HuH-7 (cell line): ENCODE measurements at regions not wholly inside any gene's neighbourhood (a gene's known extent, or its start where the extent isn't known, plus 50 kb on each side); places are given as distances from the start of the nearest gene placed in this dataset.

Source experiments
- DNase-seq: peaks from one replicate; pipeline ENCODE4 v3.0.0; 2011; ENCODE audit warnings: low spot score

DNA sequence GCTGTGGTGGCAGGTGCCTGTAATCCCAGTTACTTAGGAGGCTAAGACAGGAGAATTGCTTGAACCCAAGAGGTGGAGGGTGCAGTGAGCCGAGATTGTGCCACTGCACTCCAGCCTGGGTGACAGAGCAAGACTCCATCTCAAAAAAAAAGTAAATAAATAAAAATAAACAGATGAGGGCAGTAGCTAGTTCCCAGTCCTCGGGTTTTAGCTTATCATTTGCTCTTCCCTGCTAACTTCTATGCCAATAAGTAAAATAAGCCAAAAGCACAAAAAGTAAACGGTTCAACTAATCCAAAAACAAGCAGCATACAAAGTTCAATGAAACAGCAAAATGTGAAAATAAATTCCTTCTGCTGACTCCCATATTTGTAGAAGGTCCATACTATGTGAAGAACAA is 133.0 kb upstream of the TMCC3 start:
- no peak for DNase-seq

DNA sequence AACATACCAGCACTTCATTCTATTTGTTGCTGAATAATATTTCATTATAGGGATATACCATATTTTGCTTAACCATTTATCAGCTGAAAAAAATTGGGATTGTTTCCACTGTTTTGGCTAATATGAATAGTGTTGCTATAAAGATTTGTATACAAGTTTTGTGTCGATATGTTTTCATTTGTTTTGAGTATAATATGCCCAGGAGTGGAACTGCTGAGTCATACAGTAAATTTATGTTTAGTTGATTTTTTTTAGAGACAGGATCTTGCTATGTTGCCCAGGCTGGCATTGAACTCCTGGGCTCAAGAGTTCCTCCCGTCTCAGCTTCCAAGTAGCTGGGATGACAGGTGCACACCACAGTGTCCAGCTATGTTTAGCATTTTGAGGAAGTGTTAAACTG is 131.5 kb upstream of the TMCC3 start:
- DNase-seq = no peak

DNA sequence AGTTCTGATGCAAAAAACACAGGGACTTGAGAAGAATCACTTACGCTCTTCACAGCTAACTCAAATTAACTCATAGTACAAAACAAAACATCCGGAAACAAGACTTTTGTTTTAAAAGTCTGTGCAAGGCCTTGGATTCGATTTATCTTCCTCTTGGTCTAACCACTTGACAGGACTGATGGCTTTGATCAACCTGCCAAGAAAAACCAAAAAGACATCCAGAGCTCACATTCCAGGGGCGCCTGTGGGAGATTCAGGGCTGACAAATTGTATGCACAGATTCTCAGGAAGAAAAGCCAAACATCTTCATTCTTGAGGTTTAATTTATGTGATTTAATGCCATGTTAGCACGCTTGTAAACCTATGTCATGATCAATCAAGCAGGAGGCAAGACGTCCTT is 129.1 kb upstream of the TMCC3 start:
- DNase-seq = no peak

DNA sequence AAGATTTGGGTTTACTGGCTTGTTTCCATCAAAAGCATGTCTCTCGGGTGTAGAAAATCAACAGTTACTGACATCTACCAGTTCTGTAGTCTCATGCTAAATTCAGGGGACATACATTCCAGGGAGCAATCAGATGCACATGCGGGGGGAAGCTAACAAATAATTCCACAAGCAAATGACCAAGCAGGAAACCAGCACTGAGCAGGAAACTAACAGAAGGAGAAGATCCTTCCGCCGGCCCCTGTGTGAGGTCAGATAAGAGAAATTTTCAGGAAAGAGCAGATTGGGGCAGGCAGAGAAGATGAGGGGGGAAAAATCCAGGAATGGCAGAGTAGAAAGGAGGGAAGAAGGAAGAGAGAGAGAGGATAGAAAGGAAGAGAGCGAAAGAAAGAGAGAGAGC is 127.6 kb upstream of the TMCC3 start:
- DNase-seq = no peak

DNA sequence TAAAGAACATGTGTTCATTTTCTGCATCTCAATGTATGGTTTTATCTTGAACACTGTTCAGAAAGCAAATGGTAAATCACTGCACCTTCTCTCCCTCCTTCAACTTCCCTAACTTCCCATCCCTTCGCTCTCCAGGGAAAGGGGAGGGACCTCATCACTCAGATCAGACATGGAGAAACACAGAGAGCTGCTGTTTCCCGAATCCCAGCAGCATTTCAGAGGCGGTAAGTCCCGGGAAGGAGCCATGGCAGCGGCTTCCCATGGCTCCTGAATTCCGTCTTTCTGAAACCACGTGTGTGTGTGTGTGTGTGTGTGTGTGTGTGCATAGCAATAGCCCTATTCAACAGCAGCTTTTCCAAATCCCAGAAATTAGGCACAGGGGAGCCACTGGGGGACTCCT is 125.4 kb upstream of the TMCC3 start:
- DNase-seq = no peak

DNA sequence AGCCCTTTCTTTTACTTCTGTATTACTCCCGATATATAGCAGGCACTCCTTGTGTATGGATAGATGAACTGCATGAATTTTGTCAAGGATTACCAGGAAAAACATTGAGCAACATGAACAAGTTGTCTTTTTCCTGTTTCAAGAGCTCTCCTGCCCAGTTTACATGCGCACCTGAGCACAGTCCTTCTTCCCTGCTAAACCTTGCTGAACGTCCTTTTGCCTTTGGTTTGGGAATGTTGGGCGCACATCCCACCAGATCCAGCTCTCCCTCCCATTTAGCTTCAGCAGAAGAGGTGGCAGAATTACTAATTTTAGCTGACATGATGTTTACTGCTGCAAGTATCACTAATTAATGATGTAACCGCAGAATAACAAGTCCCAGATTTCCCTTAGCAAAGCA is 121.4 kb upstream of the TMCC3 start:
- no peak for DNase-seq

DNA sequence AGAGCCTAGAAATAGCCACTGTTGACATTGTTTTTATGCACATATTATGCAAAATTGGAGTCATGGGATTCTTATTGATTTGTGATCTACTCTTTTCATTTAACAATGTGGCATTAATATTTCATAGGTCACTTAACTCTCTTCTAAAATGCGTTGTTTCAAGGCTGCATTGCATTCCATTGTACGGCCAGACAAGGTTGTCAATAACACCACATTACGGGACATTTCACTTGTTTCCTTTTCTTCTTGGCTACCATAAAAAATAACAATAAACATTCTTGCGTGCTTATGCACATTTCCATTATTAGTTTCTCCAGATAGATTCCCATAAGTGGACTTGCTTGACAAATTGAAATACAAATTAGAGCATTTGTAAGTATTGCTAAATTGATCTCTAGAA is 120.8 kb upstream of the TMCC3 start:
- DNase-seq = no peak

DNA sequence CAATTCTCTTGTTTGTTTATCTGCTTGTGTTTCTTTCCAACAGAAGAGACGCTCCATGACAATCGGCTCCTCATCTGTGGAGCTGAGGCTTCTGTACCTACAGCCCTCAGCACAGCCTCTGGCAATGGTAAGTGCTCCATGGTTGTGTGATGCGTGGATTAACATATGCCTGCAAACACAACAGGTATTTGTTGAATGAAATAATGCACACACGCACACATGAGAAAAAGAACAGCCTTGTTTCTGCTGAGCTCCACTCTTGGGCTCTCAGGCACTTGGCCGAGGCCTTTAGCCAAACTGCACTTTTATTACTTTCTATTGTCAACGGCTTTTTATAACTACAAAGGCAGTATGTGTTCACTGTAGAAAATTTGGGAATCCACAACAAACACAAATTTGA is 120.4 kb upstream of the TMCC3 start:
- no peak for DNase-seq

DNA sequence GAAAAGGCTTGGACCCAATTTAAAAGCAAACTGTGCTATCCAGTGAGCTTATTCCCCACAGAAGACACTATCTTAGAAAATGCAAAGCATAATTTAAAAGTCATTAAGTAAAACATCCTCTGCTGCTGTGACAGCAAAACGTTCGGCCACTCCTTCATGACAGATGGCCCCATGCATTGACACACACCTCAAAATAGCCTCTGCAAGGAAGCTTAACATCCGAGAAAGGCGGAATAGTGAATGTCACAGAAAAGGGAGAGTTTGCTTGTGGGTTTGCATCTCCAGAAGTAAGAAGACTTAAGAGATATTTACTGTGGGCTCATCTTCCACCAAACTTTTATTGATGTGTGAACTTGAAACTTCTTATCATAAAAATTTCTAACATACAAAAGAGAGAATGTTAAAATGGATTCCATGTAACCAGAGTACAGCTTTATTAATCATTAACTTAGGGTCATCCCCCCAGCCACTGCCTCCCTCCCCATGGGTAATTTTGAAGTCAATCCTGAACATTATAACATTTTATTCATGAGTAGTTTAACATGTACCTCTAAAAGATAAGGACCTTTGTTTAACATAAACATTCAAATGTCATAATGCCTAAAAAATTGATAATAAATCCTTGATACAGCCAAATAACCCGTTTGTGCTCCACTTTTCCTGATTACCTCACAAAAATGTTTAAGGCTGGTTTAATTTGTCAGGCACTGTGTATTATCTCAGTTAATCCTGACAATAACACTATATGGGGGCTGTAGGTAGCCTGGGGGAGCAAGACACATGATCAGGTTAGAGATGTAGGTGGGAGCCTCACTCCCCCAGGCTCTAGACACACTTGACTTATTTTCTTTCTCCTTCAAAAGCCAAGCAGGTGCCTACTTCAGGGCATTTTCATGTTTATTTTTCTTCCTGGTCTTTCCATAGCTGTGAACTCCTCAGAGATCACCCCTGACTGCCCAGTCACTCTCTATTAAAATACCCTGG is 119.7 kb upstream of the TMCC3 start:
- no peak for DNase-seq

DNA sequence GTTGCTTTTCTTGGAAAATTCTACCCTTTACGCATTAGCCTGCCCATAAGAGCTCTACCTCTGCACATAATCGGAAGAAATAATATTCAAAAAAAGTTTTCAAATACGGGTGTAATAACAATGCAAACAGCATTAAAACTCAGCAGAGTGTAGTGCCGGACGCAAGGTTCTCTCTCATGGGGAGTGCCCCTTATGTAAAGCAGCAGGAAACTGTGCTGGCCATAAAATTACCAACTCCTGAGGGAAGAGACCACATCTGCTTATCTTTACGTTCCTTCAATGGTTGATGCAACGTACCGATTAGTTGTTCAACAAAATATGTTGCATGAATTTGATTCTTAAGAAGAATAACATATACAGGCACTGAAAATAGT is 118.7 kb upstream of the TMCC3 start:
- no peak for DNase-seq

DNA sequence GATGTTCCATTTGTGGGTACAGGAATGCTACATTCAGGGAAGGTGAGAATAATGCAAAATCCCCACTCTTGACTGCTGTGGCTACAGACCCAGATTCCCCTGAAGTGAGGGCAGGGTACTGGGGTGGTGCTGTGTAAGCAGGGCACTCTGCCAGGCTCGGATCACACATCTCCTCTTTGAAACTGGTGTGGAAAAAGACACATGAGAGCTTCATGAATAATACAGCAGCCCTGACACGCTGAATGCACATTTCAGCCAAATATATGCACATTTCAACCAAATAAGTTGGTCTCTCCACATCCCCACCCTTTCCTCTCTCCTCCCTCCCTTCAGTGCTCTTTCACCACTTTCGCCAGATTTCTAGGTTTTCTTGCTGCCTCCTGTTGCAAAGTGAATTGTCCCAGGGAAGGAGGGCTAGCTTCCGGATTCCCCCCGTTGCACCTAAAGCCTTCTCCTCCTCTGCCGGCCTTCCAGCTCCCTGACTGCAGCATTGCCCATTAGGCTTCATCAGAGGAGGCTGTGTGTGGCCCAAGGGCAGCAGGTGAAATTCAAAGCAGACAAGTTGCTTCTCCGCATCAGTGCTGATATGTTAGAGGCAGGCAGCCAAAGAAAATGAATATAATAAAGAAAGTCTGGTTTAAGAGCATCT is 118.2 kb upstream of the TMCC3 start:
- DNase-seq = no peak

DNA sequence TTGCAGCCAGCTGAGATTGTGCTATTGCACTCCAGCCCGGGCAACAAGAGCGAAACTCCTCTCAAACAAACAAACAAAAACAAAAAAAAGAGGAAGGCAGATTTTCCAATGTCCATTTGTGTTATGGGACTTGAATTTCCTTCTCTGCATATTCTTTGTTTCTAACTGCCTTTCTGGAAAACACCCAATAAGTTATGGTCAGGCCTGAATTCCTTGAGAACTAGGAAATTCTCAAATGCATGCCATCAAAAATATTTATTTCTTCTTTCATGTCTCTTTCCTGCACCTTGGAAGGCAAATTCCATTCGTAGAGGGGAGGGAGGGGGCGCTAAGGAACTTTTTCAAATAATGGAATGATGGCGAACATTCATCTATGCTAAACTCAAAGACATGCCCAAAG is 117.6 kb upstream of the TMCC3 start:
- no peak for DNase-seq

DNA sequence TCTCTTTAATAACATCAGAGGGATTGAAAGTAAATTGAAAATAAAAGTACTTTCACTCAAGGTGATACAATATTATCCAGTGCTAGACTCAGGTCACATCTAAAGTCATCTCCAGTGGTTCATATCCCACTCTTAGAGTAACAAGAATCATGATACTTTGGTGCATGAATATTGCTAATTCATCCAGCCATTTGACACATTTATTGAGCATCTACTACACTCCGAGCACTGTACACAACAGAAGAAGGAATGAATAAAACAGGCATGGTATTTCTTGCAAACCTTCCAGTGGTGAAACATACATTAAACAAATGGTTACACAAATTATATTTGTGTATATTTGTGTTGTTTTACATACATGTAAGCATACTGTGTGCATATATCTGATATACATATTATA is 116.0 kb upstream of the TMCC3 start:
- DNase-seq = no peak

DNA sequence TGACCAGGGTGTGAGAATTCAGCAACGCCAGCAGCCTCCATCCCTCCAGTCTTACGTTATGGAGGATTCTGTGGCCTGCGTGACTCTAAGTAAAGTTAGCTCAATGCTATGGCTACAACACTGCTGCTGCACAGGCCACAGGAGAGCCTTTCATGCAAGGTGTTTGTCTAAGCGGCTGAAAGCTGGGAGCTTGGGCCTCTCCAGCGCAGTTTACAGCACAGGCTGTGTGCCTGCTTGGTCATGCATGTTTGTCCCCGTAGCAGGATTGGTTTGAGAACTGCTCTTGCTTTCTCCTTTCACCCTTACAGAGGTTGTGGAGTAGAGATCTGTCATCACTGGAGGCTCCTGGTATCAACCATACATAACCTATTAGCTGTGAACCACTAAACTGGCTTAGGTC is 113.1 kb upstream of the TMCC3 start:
- DNase-seq = no peak

DNA sequence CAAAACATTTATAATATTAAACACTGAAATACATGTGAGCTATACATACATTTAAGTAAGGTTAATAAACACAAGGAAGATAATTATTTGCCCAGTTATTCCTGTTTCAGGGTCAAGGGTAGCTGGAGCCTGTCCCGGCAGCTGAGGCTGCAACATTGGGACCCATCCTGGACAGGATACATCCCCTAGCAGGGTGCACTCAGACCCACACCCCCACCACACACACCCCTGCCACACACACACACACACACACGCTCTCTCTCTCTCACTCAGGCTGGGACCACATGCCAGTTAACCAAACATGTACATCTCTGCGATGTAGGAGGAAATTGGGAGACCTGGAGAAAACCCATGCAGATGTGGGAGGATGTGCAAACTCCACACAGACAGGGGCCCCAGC is 112.6 kb upstream of the TMCC3 start:
- no peak for DNase-seq

DNA sequence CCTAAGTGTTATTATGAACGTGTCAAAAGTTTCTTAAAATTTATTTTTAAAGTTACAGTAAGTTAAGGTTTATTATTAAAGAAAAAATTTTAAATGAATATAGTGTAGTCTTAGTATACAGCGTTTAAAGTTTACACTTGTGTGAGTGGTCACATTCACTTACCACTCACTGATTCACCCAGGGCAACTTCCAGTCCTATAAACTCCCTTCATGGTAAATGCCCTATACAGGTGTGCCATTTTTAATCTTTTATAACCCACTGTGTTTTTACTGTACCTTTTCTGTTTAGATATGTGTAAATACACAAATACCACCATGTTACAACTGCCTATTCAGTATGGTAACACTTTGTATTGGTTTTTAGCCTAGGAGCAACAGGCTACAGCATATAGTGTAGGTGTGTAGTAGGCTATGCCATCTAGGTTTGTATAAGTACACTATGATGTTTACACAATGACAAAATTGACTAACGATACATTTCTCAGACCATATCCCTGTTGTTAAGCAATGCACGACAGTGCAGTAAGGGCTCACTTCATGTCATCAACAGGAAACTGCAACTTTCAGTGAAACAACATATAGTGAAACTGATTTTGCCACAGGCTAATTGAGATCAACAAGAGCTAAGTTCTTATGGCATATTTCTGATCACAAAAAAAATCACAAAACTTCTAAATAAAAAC is 112.0 kb upstream of the TMCC3 start:
- DNase-seq = no peak

DNA sequence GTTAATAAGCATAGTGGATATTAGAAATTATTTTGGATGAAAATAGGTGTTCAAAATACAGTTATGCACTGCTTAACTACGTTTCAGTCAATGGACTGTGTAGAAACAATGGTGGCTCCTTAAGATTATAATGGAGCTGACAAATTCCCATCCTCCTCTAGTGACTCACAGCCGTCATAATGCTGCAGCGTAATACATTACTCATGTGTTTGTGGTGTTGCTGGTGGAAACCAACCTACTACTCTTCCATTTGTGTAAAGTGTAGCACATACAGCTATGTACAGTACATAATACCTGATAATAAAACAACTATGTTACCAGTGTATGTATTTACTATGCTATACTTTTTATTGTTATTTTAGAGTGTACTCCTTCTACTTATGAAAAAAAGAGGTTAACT is 111.2 kb upstream of the TMCC3 start:
- DNase-seq = no peak

DNA sequence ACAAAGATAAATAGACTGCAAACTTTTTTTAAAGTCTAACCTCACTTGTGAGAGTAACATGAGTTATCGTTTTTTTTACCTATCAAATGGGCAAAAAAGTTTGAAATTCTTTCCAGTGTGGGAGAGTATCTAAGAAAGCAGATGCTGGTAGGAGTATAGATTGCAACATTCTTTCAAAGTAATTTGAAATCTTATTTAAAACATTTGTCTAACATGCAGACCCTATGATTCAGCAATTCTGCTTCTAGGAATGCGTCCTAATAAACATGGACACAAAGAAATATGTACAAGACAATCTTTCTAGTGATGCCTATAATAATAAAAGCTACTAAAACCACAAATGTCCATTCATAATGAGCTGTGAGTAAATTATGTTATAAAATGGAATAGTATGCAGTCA is 110.4 kb upstream of the TMCC3 start:
- DNase-seq = no peak

DNA sequence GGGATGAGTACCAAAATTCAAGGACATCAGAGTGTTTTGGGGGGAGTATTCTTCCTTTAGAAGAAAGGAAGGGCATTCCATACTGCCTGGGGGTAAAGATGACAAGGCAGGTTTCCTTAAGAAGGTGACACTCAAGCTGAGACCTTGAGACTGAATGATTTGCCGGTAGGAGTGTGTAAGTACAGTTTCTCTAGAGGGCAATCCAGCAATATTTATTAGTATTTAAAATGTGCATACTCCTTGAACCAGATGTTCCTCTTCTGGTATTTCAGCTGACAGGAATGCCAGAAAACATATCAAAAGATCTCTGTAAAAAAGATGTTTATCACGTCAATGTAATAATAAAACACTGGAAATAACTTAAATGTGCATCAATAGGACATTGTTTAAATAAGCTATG is 106.4 kb upstream of the TMCC3 start:
- no peak for DNase-seq

DNA sequence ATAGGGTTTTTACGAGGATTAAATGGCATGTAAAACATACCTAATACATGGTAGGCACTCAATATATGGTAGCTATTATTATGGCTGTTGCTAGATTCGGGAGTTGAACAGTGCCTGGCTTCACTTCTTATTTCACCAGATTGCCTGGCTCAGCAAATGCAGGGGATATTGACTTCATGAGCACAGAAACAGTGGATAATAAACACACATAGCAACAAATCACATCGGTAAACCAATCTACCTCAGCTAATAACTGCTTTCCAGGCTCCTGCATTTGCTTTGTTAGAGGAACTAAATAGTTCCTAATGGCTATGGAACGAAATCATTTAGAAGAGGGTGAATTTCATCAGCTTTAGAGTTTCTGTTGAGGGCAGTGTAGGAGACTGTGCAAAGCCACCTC is 105.2 kb upstream of the TMCC3 start:
- DNase-seq = no peak

DNA sequence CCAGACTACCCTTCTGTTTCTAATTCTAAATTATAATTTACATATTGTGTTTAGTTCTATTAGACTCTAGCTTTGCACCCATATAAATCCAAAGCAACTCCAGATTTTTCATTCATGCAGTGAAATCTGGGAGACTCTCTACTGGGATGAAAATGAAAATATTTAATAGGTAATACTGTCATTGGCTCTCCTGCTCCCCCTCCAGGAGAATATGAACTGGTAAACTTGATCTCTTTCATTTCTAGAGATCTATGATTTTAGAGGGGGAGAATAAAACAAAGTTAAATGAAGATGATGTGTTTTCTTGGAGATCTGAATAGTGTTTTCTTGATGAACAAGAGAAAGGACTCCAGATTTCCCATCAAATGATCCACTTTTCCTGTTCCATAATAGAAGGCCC is 104.3 kb upstream of the TMCC3 start:
- no peak for DNase-seq

DNA sequence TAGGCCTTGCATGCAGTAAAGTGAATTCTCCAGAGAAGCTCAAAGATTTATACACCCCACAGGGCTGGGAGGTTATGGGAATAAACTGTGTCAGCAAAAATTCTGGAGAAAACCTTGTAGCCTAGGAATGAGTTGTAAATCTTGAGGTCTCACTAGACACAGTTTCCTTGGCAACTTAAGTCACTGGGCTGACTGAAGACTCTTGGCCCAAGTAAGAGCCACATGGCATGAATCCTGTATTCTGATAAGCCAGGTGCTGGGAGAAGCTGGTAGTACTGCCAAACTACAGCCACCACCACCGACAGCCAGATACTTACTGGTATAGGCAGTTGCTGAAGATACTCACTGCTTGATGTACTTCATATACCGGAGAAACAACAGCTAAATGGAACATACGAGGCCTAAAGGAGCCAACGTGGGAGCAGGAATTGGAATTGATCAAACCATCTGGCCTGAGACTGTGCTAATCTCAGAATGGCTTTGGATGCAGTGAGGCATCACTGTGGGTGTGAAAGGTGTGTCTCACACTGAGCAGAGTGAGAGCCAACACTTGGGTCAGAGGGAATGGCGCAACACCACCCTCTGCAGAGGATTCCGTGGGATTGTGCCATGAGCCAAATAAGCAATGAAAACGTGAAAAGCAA is 102.8 kb upstream of the TMCC3 start:
- no peak for DNase-seq

DNA sequence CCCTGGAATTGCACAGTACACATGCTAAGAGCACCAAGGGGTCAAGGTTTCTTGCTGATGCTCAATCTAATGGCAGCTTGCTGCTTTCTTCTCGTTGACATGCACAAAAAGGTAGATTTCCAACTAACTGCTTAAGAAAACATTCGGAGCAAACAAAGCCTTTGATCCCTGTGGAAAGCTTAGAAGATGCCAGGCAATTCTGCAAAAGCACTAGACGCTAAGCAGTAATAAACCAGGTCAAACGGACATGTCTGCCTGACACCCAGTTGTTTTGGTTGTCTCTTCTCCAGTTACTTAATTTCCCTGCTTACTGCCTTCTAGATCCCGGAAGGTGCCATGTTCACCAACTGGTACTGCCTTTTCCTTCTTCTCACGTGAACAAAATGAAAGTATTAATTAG is 100.5 kb upstream of the TMCC3 start:
- DNase-seq = no peak
